SK-N-SH treated with all-trans-retinoic acid at 6 μM for 48 hours (cell line): ENCODE measurements at regions not wholly inside any gene's neighbourhood (a gene's known extent, or its start where the extent isn't known, plus 50 kb on each side); places are given as distances from the start of the nearest gene placed in this dataset.

Experiments
- ARNTL ChIP-seq: fragments of 450-650 bp; formaldehyde crosslinking; IDR thresholded peaks from 2 replicates; pipeline ENCODE4 v1.5.0; 2020; ENCODE audit warnings: low read depth, mild to moderate bottlenecking, moderate library complexity, borderline replicate concordance
- CREB5 ChIP-seq: fragments of 250-450 bp; sonication (Bioruptor Pico); IDR thresholded peaks from 2 replicates; pipeline ENCODE4 v1.5.1; 2020; ENCODE audit warnings: low read depth, mild to moderate bottlenecking, moderate library complexity
- PPARA ChIP-seq: fragments of 250-450 bp; sonication (Bioruptor Pico); IDR thresholded peaks from 2 replicates; pipeline ENCODE4 v1.5.0; 2020; ENCODE audit warnings: mild to moderate bottlenecking, borderline replicate concordance

GRCh38 chrX:69424910-69425309 lies 79.2 kb upstream of the NALF2 start:
- no peak for TF ChIP-seq CREB5 (CRISPR knock-in tag)
- no peak for TF ChIP-seq ARNTL
- no peak for TF ChIP-seq PPARA (CRISPR knock-in tag)
